ENCODE measurements at regions not wholly inside any gene's neighbourhood (a gene's known extent, or its start where the extent isn't known, plus 50 kb on each side); places are given as distances from the start of the nearest gene placed in this dataset.

- TF ChIP-seq CTCF (IDR thresholded peaks at IDR 0.05), result no peak
- no peak for TF ChIP-seq POLR2A (IDR thresholded peaks at IDR 0.05)
These were observed 140.9 kb upstream of the TGFBR2 start for GRCh38 chr3:30465454-30465853.
